CD8-positive, alpha-beta memory T cell (primary cell): ENCODE measurements at regions not wholly inside any gene's neighbourhood (a gene's known extent, or its start where the extent isn't known, plus 50 kb on each side); places are given as distances from the start of the nearest gene placed in this dataset.

ENCODE experiments used
- CTCF ChIA-PET: fragments of 350-600 bp; sonication (Branson Sonifier 250); formaldehyde crosslinking; loops from one replicate; lab custom pipeline; 2021; ENCODE audit warnings: antibody characterized with exemption; lab: Charles Lee
- POLR2A ChIA-PET: fragments of 350-600 bp; sonication (Branson Sonifier 250); formaldehyde crosslinking; loops from one replicate; lab custom pipeline; 2021; ENCODE audit warnings: antibody characterized with exemption; lab: Charles Lee
- DNase-seq, 5 donors: peaks; one replicate each; pipeline versions ENCODE4 v3.0.0 to v3.0.0-alpha.2; 2020 to 2022; ENCODE audit warnings: mixed read lengths in 1 of 5
- H3K27ac ChIP-seq: one replicate; pipeline ENCODE4 v1.7.0; 2013; ENCODE audit warnings: low read depth, mild to moderate bottlenecking, low read length, moderate library complexity
- H3K27me3 ChIP-seq: 2 replicates; pipeline ENCODE4 v1.7.0; 2013; ENCODE audit warnings: low read length, mild to moderate bottlenecking; ENCODE audit not compliant: insufficient read depth, poor library complexity, severe bottlenecking
- H3K36me3 ChIP-seq: 2 replicates; pipeline ENCODE4 v1.7.0; 2013; ENCODE audit warnings: mild to moderate bottlenecking, low read length, moderate library complexity; ENCODE audit not compliant: insufficient read depth
- H3K4me1 ChIP-seq: 2 replicates; pipeline ENCODE4 v1.7.0; 2013; ENCODE audit warnings: mild to moderate bottlenecking, low read length, moderate library complexity; ENCODE audit not compliant: insufficient read depth
- H3K4me3 ChIP-seq: 2 replicates; pipeline ENCODE4 v1.7.0; 2013; ENCODE audit warnings: mild to moderate bottlenecking, low read length
- H3K9me3 ChIP-seq: 2 replicates; pipeline ENCODE4 v1.7.0; 2013; ENCODE audit warnings: mild to moderate bottlenecking, low read length
- H3K27ac Mint-ChIP-seq, 8 donors: one replicate each; pipeline ENCODE4 v1.8.0; 2020 to 2021; ENCODE audit warnings: mixed read lengths in 8 of 8, mild to moderate bottlenecking in 6 of 8, inconsistent platforms in 3 of 8, moderate library complexity in 3 of 8
- H3K27me3 Mint-ChIP-seq, 2 donors: one replicate each; pipeline ENCODE4 v1.8.0; 2020 to 2021; ENCODE audit warnings: mixed read lengths in 2 of 2, mild to moderate bottlenecking in 1 of 2, moderate library complexity in 1 of 2
- H3K36me3 Mint-ChIP-seq, 3 donors: one replicate each; pipeline ENCODE4 v1.8.0; 2020 to 2021; ENCODE audit warnings: mixed read lengths in 3 of 3, inconsistent platforms in 1 of 3, mild to moderate bottlenecking in 1 of 3
- H3K4me1 Mint-ChIP-seq, 3 donors: one replicate each; pipeline ENCODE4 v1.8.0; 2020 to 2021; ENCODE audit warnings: mixed read lengths in 3 of 3, inconsistent platforms in 1 of 3, mild to moderate bottlenecking in 1 of 3
- H3K4me3 Mint-ChIP-seq, 7 donors: one replicate each; pipeline ENCODE4 v1.8.0; 2020 to 2021; ENCODE audit warnings: mixed read lengths in 7 of 7, mild to moderate bottlenecking in 6 of 7, moderate library complexity in 4 of 7, inconsistent platforms in 2 of 7
- H3K9me3 Mint-ChIP-seq, 5 donors: one replicate each; pipeline ENCODE4 v1.8.0; 2020 to 2022; ENCODE audit warnings: mixed read lengths in 5 of 5, mild to moderate bottlenecking in 3 of 5, moderate library complexity in 2 of 5, inconsistent platforms in 1 of 5

GRCh38 chr10:2866569-2866968, 200.8 kb upstream of the PFKP start:
- Mint-ChIP-seq H3K27ac (no peak overlapping the region), H3K4me3 (no peak overlapping the region), H3K4me1 (no peaks in the 10 kb centered on the region), H3K36me3 (no peaks in the 10 kb centered on the region), H3K27me3 (peaks cover 5 to 22% of the 10 kb centered on the region in 2 donors), H3K9me3 (peaks cover 0 to 7% (median 0%) of the 10 kb centered on the region in 5 donors)
- DNase-seq = no peak
- Histone ChIP-seq H3K27ac (no peak overlapping the region), H3K9me3 (no peaks in the 10 kb centered on the region), H3K4me3 (no peak overlapping the region), H3K36me3 (no peaks in the 10 kb centered on the region), H3K27me3 (no peaks in the 10 kb centered on the region), H3K4me1 (no peaks in the 10 kb centered on the region)
- ChIA-PET CTCF (no interaction called here), POLR2A (no interaction called here)

GRCh38 chr10:2861632-2862210, 205.6 kb upstream of the PFKP start:
- Mint-ChIP-seq H3K9me3 (peaks cover 0 to 5% (median 0%) of the 10 kb centered on the region in 5 donors), H3K4me3 (no peak overlapping the region), H3K4me1 (no peaks in the 10 kb centered on the region), H3K27ac (no peak overlapping the region), H3K36me3 (no peaks in the 10 kb centered on the region), H3K27me3 (peaks cover 1 to 14% of the 10 kb centered on the region in 2 donors)
- no peak overlapping the region for H3K27ac ChIP-seq
- DNase-seq = no peak
- no peaks in the 10 kb centered on the region for H3K9me3 ChIP-seq
- H3K27me3 ChIP-seq = no peaks in the 10 kb centered on the region
- H3K36me3 ChIP-seq = no peaks in the 10 kb centered on the region
- ChIA-PET CTCF (no interaction called here), POLR2A (no interaction called here)
- H3K4me1 ChIP-seq = no peaks in the 10 kb centered on the region
- H3K4me3 ChIP-seq = no peak overlapping the region

- no peaks in the 10 kb centered on the region for H3K4me1 Mint-ChIP-seq
- H3K36me3 Mint-ChIP-seq = no peaks in the 10 kb centered on the region
- no peak for DNase-seq
- ChIA-PET POLR2A (no interaction called here), CTCF (no interaction called here)
- no peaks in the 10 kb centered on the region for H3K9me3 ChIP-seq
- no peak overlapping the region for H3K4me3 ChIP-seq
- peaks cover 3 to 13% of the 10 kb centered on the region in 2 donors for H3K27me3 Mint-ChIP-seq
- H3K4me3 Mint-ChIP-seq = no peak overlapping the region
- no peaks in the 10 kb centered on the region for H3K36me3 ChIP-seq
- H3K27ac ChIP-seq = no peak overlapping the region
- peaks cover 0 to 3% (median 0%) of the 10 kb centered on the region in 5 donors for H3K9me3 Mint-ChIP-seq
- no peaks in the 10 kb centered on the region for H3K27me3 ChIP-seq
- no peak overlapping the region for H3K27ac Mint-ChIP-seq
- H3K4me1 ChIP-seq = no peaks in the 10 kb centered on the region
Observed at GRCh38 chr10:2858452-2858851, 208.9 kb upstream of the PFKP start.

- H3K9me3 ChIP-seq = no peaks in the 10 kb centered on the region
- peaks cover 3 to 5% of the 10 kb centered on the region in 2 donors for H3K27me3 Mint-ChIP-seq
- H3K27ac Mint-ChIP-seq = no peak overlapping the region
- H3K4me3 ChIP-seq = no peak overlapping the region
- H3K4me3 Mint-ChIP-seq = no peak overlapping the region
- POLR2A ChIA-PET = no interaction called here
- no peaks in the 10 kb centered on the region for H3K27me3 ChIP-seq
- H3K36me3 ChIP-seq = no peaks in the 10 kb centered on the region
- no peaks in the 10 kb centered on the region for H3K4me1 ChIP-seq
- CTCF ChIA-PET = no interaction called here
- H3K27ac ChIP-seq = no peak overlapping the region
- no peaks in the 10 kb centered on the region for H3K36me3 Mint-ChIP-seq
- DNase-seq = no peak
- no peaks in the 10 kb centered on the region for H3K4me1 Mint-ChIP-seq
- H3K9me3 Mint-ChIP-seq = peaks cover 0 to 3% (median 0%) of the 10 kb centered on the region in 5 donors
Observed at GRCh38 chr10:2856598-2856997, 210.8 kb upstream of the PFKP start.

GRCh38 chr10:2852574-2853323, 214.6 kb upstream of the PFKP start:
- Histone ChIP-seq H3K4me3 (no peak overlapping the region), H3K9me3 (no peaks in the 10 kb centered on the region), H3K27ac (no peak overlapping the region), H3K27me3 (no peaks in the 10 kb centered on the region), H3K36me3 (no peaks in the 10 kb centered on the region), H3K4me1 (no peaks in the 10 kb centered on the region)
- Mint-ChIP-seq H3K36me3 (no peaks in the 10 kb centered on the region), H3K4me3 (no peak overlapping the region), H3K9me3 (peaks cover 0 to 5% (median 0%) of the 10 kb centered on the region in 5 donors), H3K27ac (no peak overlapping the region), H3K4me1 (no peaks in the 10 kb centered on the region), H3K27me3 (peaks cover 7 to 14% of the 10 kb centered on the region in 2 donors)
- no peak for DNase-seq
- ChIA-PET CTCF (no interaction called here), POLR2A (no interaction called here)

DNA sequence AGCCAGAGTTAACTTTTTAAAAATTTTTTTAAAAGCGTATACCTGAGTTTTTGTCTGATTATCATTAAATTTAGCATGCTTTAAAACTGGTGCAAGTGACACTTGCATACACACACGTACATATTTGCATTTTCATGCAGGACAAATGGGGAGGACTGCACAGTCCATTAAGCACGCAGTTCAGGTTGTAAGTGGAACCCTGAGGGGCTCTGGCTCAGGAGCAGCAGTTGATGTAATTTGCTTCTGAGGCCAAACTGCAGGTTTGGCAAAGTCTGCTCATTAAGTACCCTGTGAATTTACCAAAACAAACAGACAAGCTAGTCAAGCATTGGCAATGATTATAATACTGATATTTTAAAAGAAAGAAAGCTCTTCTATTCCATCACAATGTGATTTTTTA, 215.8 kb upstream of the PFKP start:
- Mint-ChIP-seq H3K4me1 (no peaks in the 10 kb centered on the region), H3K9me3 (peaks cover 0 to 5% (median 0%) of the 10 kb centered on the region in 5 donors), H3K27me3 (peaks cover 7 to 14% of the 10 kb centered on the region in 2 donors), H3K36me3 (no peaks in the 10 kb centered on the region), H3K27ac (no peak overlapping the region), H3K4me3 (no peak overlapping the region)
- Histone ChIP-seq H3K4me3 (no peak overlapping the region), H3K36me3 (no peaks in the 10 kb centered on the region), H3K27me3 (no peaks in the 10 kb centered on the region), H3K27ac (no peak overlapping the region), H3K9me3 (no peaks in the 10 kb centered on the region), H3K4me1 (no peaks in the 10 kb centered on the region)
- ChIA-PET POLR2A (no interaction called here), CTCF (no interaction called here)
- DNase-seq = no peak

GRCh38 chr10:2850202-2850601, 217.1 kb upstream of the PFKP start:
- no peak overlapping the region for H3K4me3 Mint-ChIP-seq
- H3K27me3 Mint-ChIP-seq = peaks cover 7 to 14% of the 10 kb centered on the region in 2 donors
- ChIA-PET POLR2A (no interaction called here), CTCF (no interaction called here)
- H3K36me3 ChIP-seq = no peaks in the 10 kb centered on the region
- DNase-seq = no peak
- no peaks in the 10 kb centered on the region for H3K4me1 Mint-ChIP-seq
- H3K4me3 ChIP-seq = no peak overlapping the region
- no peaks in the 10 kb centered on the region for H3K27me3 ChIP-seq
- no peaks in the 10 kb centered on the region for H3K9me3 ChIP-seq
- no peaks in the 10 kb centered on the region for H3K36me3 Mint-ChIP-seq
- H3K27ac ChIP-seq = no peak overlapping the region
- H3K4me1 ChIP-seq = no peaks in the 10 kb centered on the region
- H3K9me3 Mint-ChIP-seq = peaks cover 0 to 2% (median 0%) of the 10 kb centered on the region in 5 donors
- no peak overlapping the region for H3K27ac Mint-ChIP-seq

- Mint-ChIP-seq H3K4me3 (no peak overlapping the region), H3K4me1 (no peaks in the 10 kb centered on the region), H3K27ac (no peak overlapping the region), H3K27me3 (peaks cover 7 to 16% of the 10 kb centered on the region in 2 donors), H3K9me3 (peaks cover 0 to 2% (median 0%) of the 10 kb centered on the region in 5 donors), H3K36me3 (no peaks in the 10 kb centered on the region)
- H3K9me3 ChIP-seq = no peaks in the 10 kb centered on the region
- no peaks in the 10 kb centered on the region for H3K4me1 ChIP-seq
- H3K36me3 ChIP-seq = no peaks in the 10 kb centered on the region
- H3K27ac ChIP-seq = no peak overlapping the region
- H3K4me3 ChIP-seq = no peak overlapping the region
- no peak for DNase-seq
- ChIA-PET POLR2A (no interaction called here), CTCF (no interaction called here)
- no peaks in the 10 kb centered on the region for H3K27me3 ChIP-seq
Observed at GRCh38 chr10:2844925-2845324, 222.4 kb upstream of the PFKP start.
